ENCODE measurements at regions not wholly inside any gene's neighbourhood (a gene's known extent, or its start where the extent isn't known, plus 50 kb on each side); places are given as distances from the start of the nearest gene placed in this dataset.

DNA sequence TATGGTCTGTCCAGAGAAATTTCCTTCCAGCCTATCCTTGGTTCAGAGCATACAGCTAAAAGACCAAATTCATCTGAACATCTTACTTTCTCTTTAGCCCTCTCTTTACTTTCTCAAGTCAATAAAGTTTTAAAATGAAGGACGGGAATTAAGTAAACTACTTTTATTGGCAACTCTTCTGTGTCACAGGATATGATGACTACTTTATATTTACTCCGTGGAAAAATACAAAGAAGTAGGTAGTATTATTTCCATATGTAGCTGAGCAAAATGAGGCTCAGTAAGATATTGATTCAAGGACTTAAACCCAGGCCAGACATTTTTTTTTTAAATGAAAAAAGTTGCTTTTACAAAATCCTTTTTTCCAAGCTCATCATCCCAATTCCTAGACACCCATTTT is 151.2 kb upstream of the DPYD start:
- TF ChIP-seq CREB1 (IDR thresholded peaks at IDR 0.05; ENCODE audit: low read depth) (no peak), YY1 (IDR thresholded peaks at IDR 0.05; ENCODE audit: low read depth) (no peak), EP300 (IDR thresholded peaks at IDR 0.05; ENCODE audit: borderline replicate concordance) (no peak), CEBPB (IDR thresholded peaks at IDR 0.05) (no peak)
- TF ChIP-seq, protein P1, sequence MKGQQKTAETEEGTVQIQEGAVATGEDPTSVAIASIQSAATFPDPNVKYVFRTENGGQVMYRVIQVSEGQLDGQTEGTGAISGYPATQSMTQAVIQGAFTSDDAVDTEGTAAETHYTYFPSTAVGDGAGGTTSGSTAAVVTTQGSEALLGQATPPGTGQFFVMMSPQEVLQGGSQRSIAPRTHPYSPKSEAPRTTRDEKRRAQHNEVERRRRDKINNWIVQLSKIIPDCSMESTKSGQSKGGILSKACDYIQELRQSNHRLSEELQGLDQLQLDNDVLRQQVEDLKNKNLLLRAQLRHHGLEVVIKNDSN (IDR thresholded peaks at IDR 0.05) = no peak

Measured in Ishikawa (cell line).